ENCODE measurements at regions not wholly inside any gene's neighbourhood (a gene's known extent, or its start where the extent isn't known, plus 50 kb on each side); places are given as distances from the start of the nearest gene placed in this dataset.
A peak's percentile ranks its signal among the peaks of the same experiment; 100 is the strongest.
"Not testable (repeated sequence)": the region's sequence is repeated elsewhere in the genome, so short reads cannot be mapped to it uniquely, and the experiment has no call there.

- DNase-seq, result no peak
Observed at GRCh38 chr9:33739398-33739797, 56.0 kb upstream of the PRSS3 start.

- no peak for DNase-seq
Observed at GRCh38 chr9:33740075-33740474, 55.3 kb upstream of the PRSS3 start.

- not testable (repeated sequence) for DNase-seq
Observed at GRCh38 chr9:33740958-33741357, 54.4 kb upstream of the PRSS3 start.

GRCh38 chr9:33742051-33742450 is 53.3 kb upstream of the PRSS3 start:
- no peak for DNase-seq

DNA sequence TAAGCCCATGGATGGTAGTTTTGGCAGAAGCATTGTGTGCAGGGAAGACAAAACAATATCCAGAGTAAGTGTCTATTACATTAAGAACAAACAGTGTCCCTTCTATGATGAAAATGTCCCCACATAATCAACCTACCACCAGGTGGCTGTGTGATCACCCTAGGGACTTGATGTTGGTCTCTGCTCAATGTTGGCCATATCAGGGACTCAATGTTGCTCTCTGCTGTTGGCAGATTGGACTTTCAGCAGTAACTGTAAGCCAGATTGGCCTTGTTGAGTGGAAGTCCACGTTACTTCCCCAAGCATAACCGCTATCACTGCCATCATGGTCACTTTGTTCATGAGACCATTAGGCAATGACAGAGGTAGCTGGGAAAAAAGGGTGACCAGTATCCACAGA is 52.8 kb upstream of the PRSS3 start:
- DNase-seq, result peak in 1 of 2 experiments; percentile 18

All from NCI-H526 (cell line).